GM19099 (cell line): ENCODE measurements at regions not wholly inside any gene's neighbourhood (a gene's known extent, or its start where the extent isn't known, plus 50 kb on each side); places are given as distances from the start of the nearest gene placed in this dataset.

Experiments
- POLR2A ChIP-seq: IDR thresholded peaks from 3 replicates; pipeline ENCODE4 v1.6.1; 2011; ENCODE audit warnings: low read depth; ENCODE audit not compliant: insufficient read length; ENCODE audit errors: extremely low read depth

- no peak for TF ChIP-seq POLR2A
Measured at GRCh38 chr2:42922293-42922692, 129.9 kb upstream of the HAAO start.

GRCh38 chr2:42921721-42922120, 129.3 kb upstream of the HAAO start:
- no peak for TF ChIP-seq POLR2A

- no peak for TF ChIP-seq POLR2A
Measured at GRCh38 chr2:42921147-42921520, 128.8 kb upstream of the HAAO start.

- TF ChIP-seq POLR2A: no peak
Measured at GRCh38 chr2:42920446-42921146, 128.2 kb upstream of the HAAO start.

- no peak for TF ChIP-seq POLR2A
Measured at GRCh38 chr2:42918671-42919318, 126.4 kb upstream of the HAAO start.

GRCh38 chr2:42918041-42918440, 125.7 kb upstream of the HAAO start:
- no peak for TF ChIP-seq POLR2A

- TF ChIP-seq POLR2A: no peak
Measured at GRCh38 chr2:42917425-42917927, 125.1 kb upstream of the HAAO start.

- no peak for TF ChIP-seq POLR2A
Measured at GRCh38 chr2:42916324-42916723, 123.9 kb upstream of the HAAO start.

GRCh38 chr2:42914860-42915259, 122.5 kb upstream of the HAAO start:
- TF ChIP-seq POLR2A: no peak

- no peak for TF ChIP-seq POLR2A
Measured at GRCh38 chr2:42914314-42914713, 121.9 kb upstream of the HAAO start.

- no peak for TF ChIP-seq POLR2A
Measured at GRCh38 chr2:42913280-42913878, 121.0 kb upstream of the HAAO start.

- no peak for TF ChIP-seq POLR2A
Measured at GRCh38 chr2:42910645-42911405, 118.4 kb upstream of the HAAO start.

GRCh38 chr2:42909966-42910365, 117.6 kb upstream of the HAAO start:
- TF ChIP-seq POLR2A: no peak

GRCh38 chr2:42908518-42909200, 116.3 kb upstream of the HAAO start:
- TF ChIP-seq POLR2A: no peak

GRCh38 chr2:42907835-42908234, 115.5 kb upstream of the HAAO start:
- TF ChIP-seq POLR2A: no peak
